Upper lobe of left lung (tissue), 4 donors: ENCODE measurements at regions not wholly inside any gene's neighbourhood (a gene's known extent, or its start where the extent isn't known, plus 50 kb on each side); places are given as distances from the start of the nearest gene placed in this dataset.

Source experiments
- EP300 ChIP-seq, 4 donors: sonication (generic); formaldehyde crosslinking; IDR thresholded peaks; one replicate each; pipeline ENCODE4 v1.5.1; 2017; ENCODE audit warnings: antibody characterized with exemption in 4 of 4, control low read depth in 2 of 4
- POLR2AphosphoS5 ChIP-seq, 2 donors: sonication (generic); formaldehyde crosslinking; IDR thresholded peaks; one replicate each; pipeline ENCODE4 v1.5.1; 2017; ENCODE audit warnings: antibody characterized with exemption in 2 of 2

- TF ChIP-seq EP300 (IDR thresholded peaks at IDR 0.05) (no peak), POLR2AphosphoS5 (IDR thresholded peaks at IDR 0.05) (no peak)
These were observed 631.9 kb downstream of the BCOR start for GRCh38 chrX:39465906-39466305.
